GM23338 (cell line): ENCODE measurements at regions not wholly inside any gene's neighbourhood (a gene's known extent, or its start where the extent isn't known, plus 50 kb on each side); places are given as distances from the start of the nearest gene placed in this dataset.

Experiments
- ATAC-seq: fragments of 200-7000 bp; cut with Tn5 transposase; 3 replicates; pipeline ENCODE4 v1.9.1; 2020
- DNase-seq: peaks from one replicate; pipeline ENCODE4 v3.0.0-alpha.2; 2015; ENCODE audit warnings: low spot score
- H2AFZ ChIP-seq: fragments of 200-600 bp; sonication (generic); 2 replicates; pipeline ENCODE4 v1.8.0; 2016; ENCODE audit warnings: antibody characterized with exemption, mild to moderate bottlenecking, moderate library complexity
- H3F3A ChIP-seq: fragments of 200-600 bp; sonication (generic); replicated peaks from 2 replicates; pipeline ENCODE4 v1.8.0; 2017; ENCODE audit warnings: antibody characterized with exemption, mixed run types, low read depth
- H3K27ac ChIP-seq: fragments of 200-600 bp; sonication (generic); 2 replicates; pipeline ENCODE4 v1.6.1; 2016; ENCODE audit warnings: low read depth
- H3K27me3 ChIP-seq: fragments of 200-600 bp; sonication (generic); 2 replicates; pipeline ENCODE4 v1.8.0; 2016; ENCODE audit warnings: mild to moderate bottlenecking, mixed run types, moderate library complexity; ENCODE audit not compliant: insufficient read depth
- H3K36me3 ChIP-seq: fragments of 200-600 bp; sonication (generic); 2 replicates; pipeline ENCODE4 v1.8.0; 2016; ENCODE audit warnings: mild to moderate bottlenecking; ENCODE audit not compliant: insufficient read depth
- H3K4me1 ChIP-seq: fragments of 200-600 bp; sonication (generic); 2 replicates; pipeline ENCODE4 v1.8.0; 2016; ENCODE audit warnings: mild to moderate bottlenecking, moderate library complexity; ENCODE audit not compliant: insufficient read depth
- H3K4me2 ChIP-seq: fragments of 200-600 bp; sonication (generic); 2 replicates; pipeline ENCODE4 v1.7.1; 2017; ENCODE audit warnings: mixed run types
- H3K4me3 ChIP-seq: fragments of 200-600 bp; sonication (generic); 2 replicates; pipeline ENCODE4 v1.6.1; 2016; ENCODE audit warnings: mixed run types
- H3K79me2 ChIP-seq: fragments of 200-600 bp; sonication (generic); replicated peaks from 2 replicates; pipeline ENCODE4 v1.8.0; 2017; ENCODE audit warnings: mild to moderate bottlenecking; ENCODE audit not compliant: insufficient read depth
- H3K9me2 ChIP-seq: fragments of 200-600 bp; sonication (generic); 2 replicates; pipeline ENCODE4 v1.8.0; 2017; ENCODE audit not compliant: insufficient read depth
- H4K20me1 ChIP-seq: fragments of 200-600 bp; sonication (generic); replicated peaks from 2 replicates; pipeline ENCODE4 v1.8.0; 2017; ENCODE audit warnings: mild to moderate bottlenecking; ENCODE audit not compliant: insufficient read depth
- H3K27ac Mint-ChIP-seq: 2 replicates; pipeline ENCODE4 v1.8.0; 2020; ENCODE audit warnings: inconsistent platforms, mild to moderate bottlenecking, moderate library complexity, mixed read lengths
- H3K27me3 Mint-ChIP-seq: 3 replicates; pipeline ENCODE4 v1.8.0; 2022; ENCODE audit warnings: low read depth, mild to moderate bottlenecking, moderate library complexity, mixed read lengths, inconsistent platforms; ENCODE audit not compliant: insufficient read depth, poor library complexity
- H3K36me3 Mint-ChIP-seq: 3 replicates; pipeline ENCODE4 v1.8.0; 2021; ENCODE audit warnings: low read depth, mild to moderate bottlenecking, inconsistent platforms, moderate library complexity, mixed read lengths
- H3K4me1 Mint-ChIP-seq: 3 replicates; pipeline ENCODE4 v1.8.0; 2020; ENCODE audit warnings: mild to moderate bottlenecking, inconsistent platforms, mixed read lengths
- H3K4me3 Mint-ChIP-seq: 3 replicates; pipeline ENCODE4 v1.8.0; 2021; ENCODE audit warnings: moderate library complexity, mild to moderate bottlenecking, inconsistent platforms, mixed read lengths
- H3K9me3 Mint-ChIP-seq: 3 replicates; pipeline ENCODE4 v1.8.0; 2020; ENCODE audit warnings: moderate library complexity, mild to moderate bottlenecking, inconsistent platforms, mixed read lengths
- CREB1 ChIP-seq: fragments of 250-450 bp; sonication (Bioruptor Pico); IDR thresholded peaks from 2 replicates; pipeline ENCODE4 v1.5.0; 2020; ENCODE audit warnings: low read depth, mild to moderate bottlenecking, moderate library complexity
- EZH2 ChIP-seq: fragments of 200-600 bp; sonication (generic); IDR thresholded peaks from one replicate; pipeline ENCODE4 v1.8.0; 2017; ENCODE audit warnings: antibody characterized with exemption, mild to moderate bottlenecking, low read depth; ENCODE audit not compliant: unreplicated experiment
- EZH2phosphoT487 ChIP-seq: fragments of 200-600 bp; sonication (generic); IDR thresholded peaks from one replicate; pipeline ENCODE4 v1.8.1; 2018; ENCODE audit warnings: antibody characterized with exemption; ENCODE audit not compliant: unreplicated experiment
- JUNB ChIP-seq: IDR thresholded peaks from one replicate; pipeline ENCODE4 v1.6.1; 2016; ENCODE audit warnings: antibody characterized with exemption; ENCODE audit not compliant: unreplicated experiment
- NANOG ChIP-seq: IDR thresholded peaks from 2 replicates; pipeline ENCODE4 v1.6.1; 2016; ENCODE audit warnings: antibody characterized with exemption, borderline replicate concordance
- POLR2AphosphoS5 ChIP-seq: IDR thresholded peaks from 2 replicates; pipeline ENCODE4 v1.6.1; 2016; ENCODE audit warnings: antibody characterized with exemption, low read depth
- STAT1 ChIP-seq: IDR thresholded peaks from one replicate; pipeline ENCODE4 v1.6.1; 2016; ENCODE audit warnings: antibody characterized with exemption; ENCODE audit not compliant: unreplicated experiment
- ZNF114 ChIP-seq: fragments of 250-450 bp; sonication (Bioruptor Pico); IDR thresholded peaks from 2 replicates; pipeline ENCODE4 v1.5.0; 2020; ENCODE audit warnings: mild to moderate bottlenecking, moderate library complexity
- ZNF331 ChIP-seq: fragments of 250-450 bp; sonication (Bioruptor Pico); IDR thresholded peaks from 2 replicates; pipeline ENCODE4 v1.5.0; 2020; ENCODE audit warnings: low read depth, mild to moderate bottlenecking, moderate library complexity
- TF ChIP-seq, protein P1 (sequence below): fragments of 250-450 bp; sonication (Bioruptor Pico); IDR thresholded peaks from 2 replicates; pipeline ENCODE4 v1.5.0; 2020; ENCODE audit warnings: mild to moderate bottlenecking, moderate library complexity
- TF ChIP-seq, protein P2 (sequence below): IDR thresholded peaks from one replicate; pipeline ENCODE4 v1.6.1; 2018; ENCODE audit warnings: antibody characterized with exemption; ENCODE audit not compliant: unreplicated experiment
- TF ChIP-seq, protein P3 (sequence below), 2 experiments: fragments of 200-600 bp in 1 of 2; sonication (generic) in 1 of 2; conservative IDR thresholded peaks; 2 replicates each; pipeline versions ENCODE4 v1.5.1 to v1.6.1; 2016 to 2017; ENCODE audit warnings: antibody characterized with exemption in 2 of 2, low read depth in 2 of 2, mild to moderate bottlenecking in 2 of 2, moderate library complexity in 1 of 2
- TF ChIP-seq, protein P4 (sequence below): IDR thresholded peaks from 2 replicates; pipeline ENCODE4 v1.6.1; 2016; ENCODE audit warnings: antibody characterized with exemption

DNA sequence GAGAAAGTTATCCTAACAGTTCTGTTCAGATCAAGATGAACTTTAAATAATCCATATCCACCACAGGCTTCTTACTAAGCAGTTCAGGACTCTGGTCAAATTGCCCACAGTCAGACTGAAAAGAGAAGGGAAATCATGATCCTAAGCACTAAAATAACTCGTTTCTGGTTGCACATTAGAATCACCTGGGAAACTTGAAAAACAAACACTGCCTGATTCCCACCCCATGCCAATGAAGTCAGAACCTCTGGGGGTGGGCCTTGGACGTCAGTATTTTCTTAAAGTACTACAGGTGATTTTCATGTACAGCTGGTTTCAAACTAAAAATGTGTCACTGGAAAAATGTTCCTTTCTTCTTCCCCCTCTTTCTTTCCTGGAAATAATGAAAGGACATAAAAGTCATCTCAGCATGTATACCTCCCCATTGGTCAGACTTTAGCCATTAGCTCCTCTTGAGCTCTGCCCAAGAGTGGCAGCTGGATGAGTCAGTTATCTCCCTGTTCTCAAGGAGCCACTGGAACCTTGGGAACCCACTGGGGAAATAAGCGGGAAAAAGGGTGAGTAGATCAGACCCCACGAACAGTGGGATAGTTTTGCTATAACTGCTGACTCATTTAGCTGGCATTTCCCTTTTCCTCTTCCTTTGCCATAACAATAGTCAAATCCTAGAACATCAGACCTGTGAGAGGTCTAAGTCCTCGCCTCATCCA is 75.3 kb upstream of the IL6 start:
- Histone ChIP-seq H3K4me3 (no peak overlapping the region), H2AFZ (no peak overlapping the region), H4K20me1 (no peaks in the 10 kb centered on the region), H3K36me3 (0 out of 2 replicates have a peak, but pooled peaks cover 5% of the 10 kb centered on the region), H3K4me2 (no peak overlapping the region), H3F3A (no peaks in the 10 kb centered on the region), H3K79me2 (no peaks in the 10 kb centered on the region), H3K4me1 (peaks cover 3% of the 10 kb centered on the region; the same call in 1 of the 2 replicates), H3K9me2 (peaks cover 21% of the 10 kb centered on the region), H3K27me3 (no peaks in the 10 kb centered on the region), H3K27ac (no peak overlapping the region)
- H3K4me3 Mint-ChIP-seq, result no peak overlapping the region
- peaks cover 10% of the 10 kb centered on the region for H3K4me1 Mint-ChIP-seq
- H3K9me3 Mint-ChIP-seq, result peaks cover 21% of the 10 kb centered on the region
- TF ChIP-seq EZH2phosphoT487, result no peak
- no peak for TF ChIP-seq EZH2
- TF ChIP-seq, protein P1, sequence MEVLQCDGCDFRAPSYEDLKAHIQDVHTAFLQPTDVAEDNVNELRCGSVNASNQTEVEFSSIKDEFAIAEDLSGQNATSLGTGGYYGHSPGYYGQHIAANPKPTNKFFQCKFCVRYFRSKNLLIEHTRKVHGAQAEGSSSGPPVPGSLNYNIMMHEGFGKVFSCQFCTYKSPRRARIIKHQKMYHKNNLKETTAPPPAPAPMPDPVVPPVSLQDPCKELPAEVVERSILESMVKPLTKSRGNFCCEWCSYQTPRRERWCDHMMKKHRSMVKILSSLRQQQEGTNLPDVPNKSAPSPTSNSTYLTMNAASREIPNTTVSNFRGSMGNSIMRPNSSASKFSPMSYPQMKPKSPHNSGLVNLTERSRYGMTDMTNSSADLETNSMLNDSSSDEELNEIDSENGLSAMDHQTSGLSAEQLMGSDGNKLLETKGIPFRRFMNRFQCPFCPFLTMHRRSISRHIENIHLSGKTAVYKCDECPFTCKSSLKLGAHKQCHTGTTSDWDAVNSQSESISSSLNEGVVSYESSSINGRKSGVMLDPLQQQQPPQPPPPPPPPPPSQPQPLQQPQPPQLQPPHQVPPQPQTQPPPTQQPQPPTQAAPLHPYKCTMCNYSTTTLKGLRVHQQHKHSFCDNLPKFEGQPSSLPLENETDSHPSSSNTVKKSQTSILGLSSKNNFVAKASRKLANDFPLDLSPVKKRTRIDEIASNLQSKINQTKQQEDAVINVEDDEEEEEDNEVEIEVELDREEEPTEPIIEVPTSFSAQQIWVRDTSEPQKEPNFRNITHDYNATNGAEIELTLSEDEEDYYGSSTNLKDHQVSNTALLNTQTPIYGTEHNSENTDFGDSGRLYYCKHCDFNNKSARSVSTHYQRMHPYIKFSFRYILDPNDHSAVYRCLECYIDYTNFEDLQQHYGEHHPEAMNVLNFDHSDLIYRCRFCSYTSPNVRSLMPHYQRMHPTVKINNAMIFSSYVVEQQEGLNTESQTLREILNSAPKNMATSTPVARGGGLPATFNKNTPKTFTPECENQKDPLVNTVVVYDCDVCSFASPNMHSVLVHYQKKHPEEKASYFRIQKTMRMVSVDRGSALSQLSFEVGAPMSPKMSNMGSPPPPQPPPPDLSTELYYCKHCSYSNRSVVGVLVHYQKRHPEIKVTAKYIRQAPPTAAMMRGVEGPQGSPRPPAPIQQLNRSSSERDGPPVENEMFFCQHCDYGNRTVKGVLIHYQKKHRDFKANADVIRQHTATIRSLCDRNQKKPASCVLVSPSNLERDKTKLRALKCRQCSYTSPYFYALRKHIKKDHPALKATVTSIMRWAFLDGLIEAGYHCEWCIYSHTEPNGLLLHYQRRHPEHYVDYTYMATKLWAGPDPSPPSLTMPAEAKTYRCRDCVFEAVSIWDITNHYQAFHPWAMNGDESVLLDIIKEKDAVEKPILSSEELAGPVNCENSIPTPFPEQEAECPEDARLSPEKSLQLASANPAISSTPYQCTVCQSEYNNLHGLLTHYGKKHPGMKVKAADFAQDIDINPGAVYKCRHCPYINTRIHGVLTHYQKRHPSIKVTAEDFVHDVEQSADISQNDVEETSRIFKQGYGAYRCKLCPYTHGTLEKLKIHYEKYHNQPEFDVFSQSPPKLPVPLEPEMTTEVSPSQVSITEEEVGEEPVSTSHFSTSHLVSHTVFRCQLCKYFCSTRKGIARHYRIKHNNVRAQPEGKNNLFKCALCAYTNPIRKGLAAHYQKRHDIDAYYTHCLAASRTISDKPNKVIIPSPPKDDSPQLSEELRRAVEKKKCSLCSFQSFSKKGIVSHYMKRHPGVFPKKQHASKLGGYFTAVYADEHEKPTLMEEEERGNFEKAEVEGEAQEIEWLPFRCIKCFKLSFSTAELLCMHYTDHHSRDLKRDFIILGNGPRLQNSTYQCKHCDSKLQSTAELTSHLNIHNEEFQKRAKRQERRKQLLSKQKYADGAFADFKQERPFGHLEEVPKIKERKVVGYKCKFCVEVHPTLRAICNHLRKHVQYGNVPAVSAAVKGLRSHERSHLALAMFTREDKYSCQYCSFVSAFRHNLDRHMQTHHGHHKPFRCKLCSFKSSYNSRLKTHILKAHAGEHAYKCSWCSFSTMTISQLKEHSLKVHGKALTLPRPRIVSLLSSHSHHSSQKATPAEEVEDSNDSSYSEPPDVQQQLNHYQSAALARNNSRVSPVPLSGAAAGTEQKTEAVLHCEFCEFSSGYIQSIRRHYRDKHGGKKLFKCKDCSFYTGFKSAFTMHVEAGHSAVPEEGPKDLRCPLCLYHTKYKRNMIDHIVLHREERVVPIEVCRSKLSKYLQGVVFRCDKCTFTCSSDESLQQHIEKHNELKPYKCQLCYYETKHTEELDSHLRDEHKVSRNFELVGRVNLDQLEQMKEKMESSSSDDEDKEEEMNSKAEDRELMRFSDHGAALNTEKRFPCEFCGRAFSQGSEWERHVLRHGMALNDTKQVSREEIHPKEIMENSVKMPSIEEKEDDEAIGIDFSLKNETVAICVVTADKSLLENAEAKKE, result no peak
- TF ChIP-seq CREB1 (CRISPR knock-in tag), result no peak
- TF ChIP-seq NANOG, result no peak
- TF ChIP-seq POLR2AphosphoS5, result no peak
- TF ChIP-seq ZNF114 (CRISPR knock-in tag), result no peak
- no peak for TF ChIP-seq STAT1
- TF ChIP-seq, protein P2, sequence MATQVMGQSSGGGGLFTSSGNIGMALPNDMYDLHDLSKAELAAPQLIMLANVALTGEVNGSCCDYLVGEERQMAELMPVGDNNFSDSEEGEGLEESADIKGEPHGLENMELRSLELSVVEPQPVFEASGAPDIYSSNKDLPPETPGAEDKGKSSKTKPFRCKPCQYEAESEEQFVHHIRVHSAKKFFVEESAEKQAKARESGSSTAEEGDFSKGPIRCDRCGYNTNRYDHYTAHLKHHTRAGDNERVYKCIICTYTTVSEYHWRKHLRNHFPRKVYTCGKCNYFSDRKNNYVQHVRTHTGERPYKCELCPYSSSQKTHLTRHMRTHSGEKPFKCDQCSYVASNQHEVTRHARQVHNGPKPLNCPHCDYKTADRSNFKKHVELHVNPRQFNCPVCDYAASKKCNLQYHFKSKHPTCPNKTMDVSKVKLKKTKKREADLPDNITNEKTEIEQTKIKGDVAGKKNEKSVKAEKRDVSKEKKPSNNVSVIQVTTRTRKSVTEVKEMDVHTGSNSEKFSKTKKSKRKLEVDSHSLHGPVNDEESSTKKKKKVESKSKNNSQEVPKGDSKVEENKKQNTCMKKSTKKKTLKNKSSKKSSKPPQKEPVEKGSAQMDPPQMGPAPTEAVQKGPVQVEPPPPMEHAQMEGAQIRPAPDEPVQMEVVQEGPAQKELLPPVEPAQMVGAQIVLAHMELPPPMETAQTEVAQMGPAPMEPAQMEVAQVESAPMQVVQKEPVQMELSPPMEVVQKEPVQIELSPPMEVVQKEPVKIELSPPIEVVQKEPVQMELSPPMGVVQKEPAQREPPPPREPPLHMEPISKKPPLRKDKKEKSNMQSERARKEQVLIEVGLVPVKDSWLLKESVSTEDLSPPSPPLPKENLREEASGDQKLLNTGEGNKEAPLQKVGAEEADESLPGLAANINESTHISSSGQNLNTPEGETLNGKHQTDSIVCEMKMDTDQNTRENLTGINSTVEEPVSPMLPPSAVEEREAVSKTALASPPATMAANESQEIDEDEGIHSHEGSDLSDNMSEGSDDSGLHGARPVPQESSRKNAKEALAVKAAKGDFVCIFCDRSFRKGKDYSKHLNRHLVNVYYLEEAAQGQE, result no peak
- TF ChIP-seq, protein P3, sequence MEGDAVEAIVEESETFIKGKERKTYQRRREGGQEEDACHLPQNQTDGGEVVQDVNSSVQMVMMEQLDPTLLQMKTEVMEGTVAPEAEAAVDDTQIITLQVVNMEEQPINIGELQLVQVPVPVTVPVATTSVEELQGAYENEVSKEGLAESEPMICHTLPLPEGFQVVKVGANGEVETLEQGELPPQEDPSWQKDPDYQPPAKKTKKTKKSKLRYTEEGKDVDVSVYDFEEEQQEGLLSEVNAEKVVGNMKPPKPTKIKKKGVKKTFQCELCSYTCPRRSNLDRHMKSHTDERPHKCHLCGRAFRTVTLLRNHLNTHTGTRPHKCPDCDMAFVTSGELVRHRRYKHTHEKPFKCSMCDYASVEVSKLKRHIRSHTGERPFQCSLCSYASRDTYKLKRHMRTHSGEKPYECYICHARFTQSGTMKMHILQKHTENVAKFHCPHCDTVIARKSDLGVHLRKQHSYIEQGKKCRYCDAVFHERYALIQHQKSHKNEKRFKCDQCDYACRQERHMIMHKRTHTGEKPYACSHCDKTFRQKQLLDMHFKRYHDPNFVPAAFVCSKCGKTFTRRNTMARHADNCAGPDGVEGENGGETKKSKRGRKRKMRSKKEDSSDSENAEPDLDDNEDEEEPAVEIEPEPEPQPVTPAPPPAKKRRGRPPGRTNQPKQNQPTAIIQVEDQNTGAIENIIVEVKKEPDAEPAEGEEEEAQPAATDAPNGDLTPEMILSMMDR (conservative IDR thresholded peaks at IDR 0.05; ENCODE audit: low read depth in 2 of 2), result no peak
- TF ChIP-seq, protein P4, sequence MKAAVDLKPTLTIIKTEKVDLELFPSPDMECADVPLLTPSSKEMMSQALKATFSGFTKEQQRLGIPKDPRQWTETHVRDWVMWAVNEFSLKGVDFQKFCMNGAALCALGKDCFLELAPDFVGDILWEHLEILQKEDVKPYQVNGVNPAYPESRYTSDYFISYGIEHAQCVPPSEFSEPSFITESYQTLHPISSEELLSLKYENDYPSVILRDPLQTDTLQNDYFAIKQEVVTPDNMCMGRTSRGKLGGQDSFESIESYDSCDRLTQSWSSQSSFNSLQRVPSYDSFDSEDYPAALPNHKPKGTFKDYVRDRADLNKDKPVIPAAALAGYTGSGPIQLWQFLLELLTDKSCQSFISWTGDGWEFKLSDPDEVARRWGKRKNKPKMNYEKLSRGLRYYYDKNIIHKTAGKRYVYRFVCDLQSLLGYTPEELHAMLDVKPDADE, result no peak
- TF ChIP-seq JUNB, result no peak
- no peak for TF ChIP-seq ZNF331 (CRISPR knock-in tag)
- peaks cover 11% of the 10 kb centered on the region; the same call in 2 of the 3 replicates for H3K36me3 Mint-ChIP-seq
- H3K27me3 Mint-ChIP-seq, result peaks cover 2% of the 10 kb centered on the region
- no peak overlapping the region for H3K27ac Mint-ChIP-seq
- DNase-seq, result no peak
- no peak for ATAC-seq
